ENCODE measurements at regions not wholly inside any gene's neighbourhood (a gene's known extent, or its start where the extent isn't known, plus 50 kb on each side); places are given as distances from the start of the nearest gene placed in this dataset.

DNA sequence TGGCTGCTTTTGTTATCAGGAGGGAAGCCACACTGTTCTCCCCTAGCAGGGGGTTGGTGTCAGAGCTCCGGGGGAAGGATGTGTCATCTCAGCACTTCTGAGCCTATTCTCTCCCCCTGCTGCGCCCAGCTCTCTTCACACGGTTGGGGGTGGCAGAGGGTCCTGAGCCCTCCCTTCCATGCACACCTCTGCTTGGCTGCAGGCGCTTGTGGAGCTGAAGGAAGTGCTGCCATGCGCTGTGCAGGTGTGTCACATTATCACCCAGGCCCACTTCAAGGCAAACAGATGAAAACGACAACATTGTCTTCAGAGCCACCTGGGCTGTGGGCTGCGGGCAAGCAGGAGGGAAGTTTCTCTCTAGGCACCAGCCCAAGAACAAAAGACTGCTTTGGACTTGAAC, 263.4 kb downstream of the BMP7 start:
- no peak for DNase-seq
- Histone ChIP-seq H3K27ac (no peak overlapping the region), H3K4me3 (no peak overlapping the region), H3K4me1 (no peaks in the 10 kb centered on the region), H3K36me3 (no peaks in the 10 kb centered on the region), H3K27me3 (no peaks in the 10 kb centered on the region), H3K9me3 (peaks cover 0 to 5% (median 0%) of the 10 kb centered on the region in 4 donors)
- no peak for ATAC-seq
- intact Hi-C loops (cut with DNase I): no loop called here
- TF ChIP-seq, protein P1, sequence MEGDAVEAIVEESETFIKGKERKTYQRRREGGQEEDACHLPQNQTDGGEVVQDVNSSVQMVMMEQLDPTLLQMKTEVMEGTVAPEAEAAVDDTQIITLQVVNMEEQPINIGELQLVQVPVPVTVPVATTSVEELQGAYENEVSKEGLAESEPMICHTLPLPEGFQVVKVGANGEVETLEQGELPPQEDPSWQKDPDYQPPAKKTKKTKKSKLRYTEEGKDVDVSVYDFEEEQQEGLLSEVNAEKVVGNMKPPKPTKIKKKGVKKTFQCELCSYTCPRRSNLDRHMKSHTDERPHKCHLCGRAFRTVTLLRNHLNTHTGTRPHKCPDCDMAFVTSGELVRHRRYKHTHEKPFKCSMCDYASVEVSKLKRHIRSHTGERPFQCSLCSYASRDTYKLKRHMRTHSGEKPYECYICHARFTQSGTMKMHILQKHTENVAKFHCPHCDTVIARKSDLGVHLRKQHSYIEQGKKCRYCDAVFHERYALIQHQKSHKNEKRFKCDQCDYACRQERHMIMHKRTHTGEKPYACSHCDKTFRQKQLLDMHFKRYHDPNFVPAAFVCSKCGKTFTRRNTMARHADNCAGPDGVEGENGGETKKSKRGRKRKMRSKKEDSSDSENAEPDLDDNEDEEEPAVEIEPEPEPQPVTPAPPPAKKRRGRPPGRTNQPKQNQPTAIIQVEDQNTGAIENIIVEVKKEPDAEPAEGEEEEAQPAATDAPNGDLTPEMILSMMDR (IDR thresholded peaks at IDR 0.05): no peak
- no peak for TF ChIP-seq POLR2A (IDR thresholded peaks at IDR 0.05)
- WGBS (ENCODE audit: insufficient coverage, low coverage, low lambda C conversion rate, missing lambda C conversion rate): 20% methylated on average over 6 of the region's 7 CpGs

DNA sequence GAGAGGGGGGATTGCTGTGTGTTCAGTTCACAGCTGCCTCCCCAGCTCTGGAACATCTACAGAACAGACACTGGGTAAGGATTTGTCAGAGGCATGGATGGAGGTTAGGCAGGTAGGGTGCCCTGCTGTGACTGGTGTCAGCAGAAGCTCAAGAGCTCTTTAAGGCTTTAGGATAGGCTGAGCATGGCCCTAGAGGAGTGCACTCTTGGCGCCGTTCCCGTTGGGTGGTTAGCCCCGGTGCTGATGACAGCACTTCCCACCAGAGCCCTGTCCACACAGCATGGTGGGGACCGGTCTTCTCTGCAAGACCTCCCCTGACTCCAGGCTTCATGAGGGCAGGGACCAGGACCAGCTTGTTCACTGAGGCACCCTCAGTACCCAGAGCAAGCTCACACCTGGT, 262.0 kb downstream of the BMP7 start:
- Histone ChIP-seq H3K4me3 (no peak overlapping the region), H3K4me1 (no peaks in the 10 kb centered on the region), H3K27me3 (no peaks in the 10 kb centered on the region), H3K27ac (no peak overlapping the region), H3K36me3 (no peaks in the 10 kb centered on the region), H3K9me3 (no peaks in the 10 kb centered on the region)
- DNase-seq (no peak), ATAC-seq (no peak)
- WGBS (ENCODE audit: insufficient coverage, low coverage, low lambda C conversion rate, missing lambda C conversion rate): no CpG with 5 or more reads among the region's 5 CpGs
- no peak for TF ChIP-seq POLR2A (IDR thresholded peaks at IDR 0.05)
- TF ChIP-seq, protein P1 (IDR thresholded peaks at IDR 0.05): no peak
- intact Hi-C loops (cut with DNase I): no loop called here

DNA sequence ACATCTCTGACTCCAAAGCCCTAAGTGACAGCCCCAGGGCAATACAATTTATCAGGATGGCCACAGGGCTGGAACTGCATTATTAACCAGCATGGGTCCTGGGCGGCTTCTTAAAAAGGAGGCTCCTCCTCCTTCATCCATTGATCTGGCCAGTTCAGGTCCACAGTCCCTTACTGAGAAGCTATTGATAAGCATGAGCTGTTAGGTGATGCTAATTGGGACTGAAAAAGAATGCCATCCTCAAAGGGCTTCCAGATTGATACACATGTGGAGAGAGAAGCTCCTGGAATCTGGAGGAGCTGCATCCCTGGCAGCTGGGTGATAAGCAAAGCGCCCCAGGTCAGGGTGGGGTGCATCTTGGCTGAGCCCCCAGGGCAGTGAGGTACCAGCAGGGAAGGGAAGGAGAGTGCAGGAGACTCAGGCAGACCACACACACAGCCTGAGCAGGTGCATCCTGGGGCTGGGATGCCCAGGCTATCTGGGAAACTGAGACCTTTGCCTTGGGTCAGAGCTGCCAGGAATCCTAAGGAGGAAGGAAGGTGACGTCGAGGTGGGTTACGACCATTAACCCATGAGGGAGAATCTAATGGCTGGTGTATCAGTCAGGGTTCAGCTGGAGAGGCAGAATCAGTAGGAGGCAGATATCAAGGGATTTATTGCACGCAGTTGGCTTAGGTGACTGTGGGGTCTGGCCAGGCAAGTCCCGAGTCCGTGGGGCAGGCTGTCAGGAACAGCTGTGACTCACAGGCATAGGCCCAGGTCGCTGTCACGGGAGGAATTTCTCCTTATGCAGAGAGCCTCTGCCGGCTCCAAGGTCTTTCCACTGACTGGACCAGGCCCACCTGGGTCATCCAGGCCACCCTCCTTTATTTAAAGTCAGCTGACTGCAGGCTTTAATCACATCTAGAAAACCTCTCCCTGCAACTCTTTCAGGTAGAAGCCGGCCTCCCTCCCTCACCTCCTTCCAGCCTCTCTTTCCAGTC, 261.2 kb downstream of the BMP7 start:
- ATAC-seq (no peak), DNase-seq (no peak)
- Histone ChIP-seq H3K4me3 (no peak overlapping the region), H3K36me3 (no peaks in the 10 kb centered on the region), H3K27ac (no peak overlapping the region), H3K4me1 (no peaks in the 10 kb centered on the region), H3K9me3 (no peaks in the 10 kb centered on the region), H3K27me3 (no peaks in the 10 kb centered on the region)
- 46% methylated on average over 6 of the region's 12 CpGs for WGBS (ENCODE audit: insufficient coverage, low coverage, low lambda C conversion rate, missing lambda C conversion rate)
- intact Hi-C loops (cut with DNase I): no loop called here
- no peak for TF ChIP-seq POLR2A (IDR thresholded peaks at IDR 0.05)
- TF ChIP-seq, protein P1 (IDR thresholded peaks at IDR 0.05): no peak

DNA sequence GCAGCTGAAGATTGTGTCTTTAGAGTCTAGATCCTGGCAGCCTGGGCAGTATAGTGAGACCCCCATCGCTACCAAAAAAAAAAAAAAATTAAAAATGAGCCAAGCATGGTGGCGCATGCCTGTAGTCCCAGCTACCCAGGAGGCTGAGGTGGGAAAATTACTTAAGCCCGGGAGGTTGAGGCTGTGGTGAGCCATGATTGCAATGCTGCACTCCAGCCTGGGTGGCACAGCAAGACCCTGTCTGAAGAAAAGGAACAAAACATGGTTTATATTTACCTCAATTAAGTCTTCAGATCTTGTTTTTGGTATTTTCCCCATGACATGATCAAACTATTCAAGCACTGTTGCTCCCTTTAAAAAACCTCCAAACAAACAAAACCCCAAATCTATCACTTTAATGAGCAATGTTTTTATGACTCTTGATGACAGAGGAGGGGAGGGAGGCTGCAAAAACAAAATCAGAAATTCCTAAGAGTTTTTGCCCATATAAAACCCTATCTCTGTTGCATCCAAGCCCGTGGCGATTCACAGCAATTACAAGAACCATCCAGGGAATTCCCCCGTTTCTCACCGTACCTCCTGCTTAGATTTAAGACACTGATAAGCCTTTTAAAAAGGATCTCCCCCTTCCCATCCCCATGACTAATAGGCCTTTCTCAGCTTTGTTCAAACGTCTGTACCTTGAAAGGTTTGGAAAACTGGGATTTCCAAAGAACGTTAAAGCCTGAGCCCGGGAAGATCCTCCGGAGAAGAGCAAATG, 259.9 kb downstream of the BMP7 start:
- H3K27me3 ChIP-seq: no peaks in the 10 kb centered on the region
- no peak overlapping the region for H3K4me3 ChIP-seq
- H3K27ac ChIP-seq: no peak overlapping the region
- H3K9me3 ChIP-seq: no peaks in the 10 kb centered on the region
- intact Hi-C loops (cut with DNase I): no loop called here
- ATAC-seq (no peak), DNase-seq (no peak)
- 21% methylated on average over 11 of the region's 11 CpGs for WGBS (ENCODE audit: insufficient coverage, low coverage, low lambda C conversion rate, missing lambda C conversion rate)
- TF ChIP-seq POLR2A (IDR thresholded peaks at IDR 0.05): no peak
- TF ChIP-seq, protein P1 (IDR thresholded peaks at IDR 0.05): no peak
- no peaks in the 10 kb centered on the region for H3K4me1 ChIP-seq
- H3K36me3 ChIP-seq: no peaks in the 10 kb centered on the region

Data from right lobe of liver (tissue), 6 donors.